ENCODE measurements at regions not wholly inside any gene's neighbourhood (a gene's known extent, or its start where the extent isn't known, plus 50 kb on each side); places are given as distances from the start of the nearest gene placed in this dataset.
"Not testable (repeated sequence)": the region's sequence is repeated elsewhere in the genome, so short reads cannot be mapped to it uniquely, and the experiment has no call there.

- H3K9me3 Mint-ChIP-seq; H3K27ac Mint-ChIP-seq; H3K27me3 Mint-ChIP-seq; DNase-seq; H3K36me3 ChIP-seq (ENCODE audit: control insufficient read depth in 2 of 3, insufficient read depth in 3 of 3, low read length in 3 of 3); ATAC-seq; H3K4me3 Mint-ChIP-seq; H3K4me3 ChIP-seq (ENCODE audit: low read length); CTCF ChIA-PET; POLR2A ChIA-PET; H3K27ac ChIP-seq (ENCODE audit: low read depth, low read length); H3K4me1 ChIP-seq (ENCODE audit: control insufficient read depth in 2 of 2, insufficient read depth in 2 of 2, low read length in 2 of 2); H3K4me1 Mint-ChIP-seq; H3K36me3 Mint-ChIP-seq; intact Hi-C loops (cut with micrococcal nuclease); H3K27me3 ChIP-seq (ENCODE audit: control insufficient read depth in 2 of 2, insufficient read depth in 2 of 2, low read length in 2 of 2); H3K9me3 ChIP-seq (ENCODE audit: control insufficient read depth in 2 of 3, low read length in 3 of 3): not testable (repeated sequence)
Observed at GRCh38 chr7:73216046-73216675, 92.5 kb downstream of the NSUN5 start.

- H3K9me3 ChIP-seq (ENCODE audit: control insufficient read depth in 2 of 3, low read length in 3 of 3); DNase-seq; H3K9me3 Mint-ChIP-seq; H3K27ac Mint-ChIP-seq; H3K4me1 ChIP-seq (ENCODE audit: control insufficient read depth in 2 of 2, insufficient read depth in 2 of 2, low read length in 2 of 2); H3K27ac ChIP-seq (ENCODE audit: low read depth, low read length); H3K36me3 Mint-ChIP-seq; H3K27me3 ChIP-seq (ENCODE audit: control insufficient read depth in 2 of 2, insufficient read depth in 2 of 2, low read length in 2 of 2); H3K4me1 Mint-ChIP-seq; H3K36me3 ChIP-seq (ENCODE audit: control insufficient read depth in 2 of 3, insufficient read depth in 3 of 3, low read length in 3 of 3); CTCF ChIA-PET; H3K27me3 Mint-ChIP-seq; POLR2A ChIA-PET; H3K4me3 ChIP-seq (ENCODE audit: low read length); intact Hi-C loops (cut with micrococcal nuclease); H3K4me3 Mint-ChIP-seq: not testable (repeated sequence)
- peak; percentile 57 for ATAC-seq
Observed at GRCh38 chr7:73215232-73215631, 93.4 kb downstream of the NSUN5 start.

DNA sequence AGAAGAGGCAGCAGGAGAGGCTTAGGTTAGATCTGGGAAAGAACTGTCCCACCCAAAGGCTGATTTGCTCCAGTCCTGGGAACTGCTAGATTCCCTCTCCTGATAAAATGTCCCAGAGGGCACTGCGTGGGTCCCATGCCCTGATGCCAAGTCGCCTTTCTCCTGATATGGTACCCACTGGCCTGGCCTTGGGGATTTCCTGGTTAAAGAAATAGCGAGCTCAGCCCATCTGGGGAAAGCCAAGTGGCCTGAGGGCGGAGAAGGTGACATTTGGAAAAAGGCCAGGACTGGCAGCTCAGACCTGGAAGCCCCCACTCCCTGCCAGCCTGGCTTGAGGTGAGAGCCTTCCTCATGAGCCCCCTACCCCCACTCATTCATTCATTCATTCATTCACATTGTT lies 94.2 kb downstream of the NSUN5 start:
- H3K9me3 Mint-ChIP-seq; H3K27ac ChIP-seq (ENCODE audit: low read depth, low read length); ATAC-seq; H3K4me3 ChIP-seq (ENCODE audit: low read length); H3K4me1 ChIP-seq (ENCODE audit: control insufficient read depth in 2 of 2, insufficient read depth in 2 of 2, low read length in 2 of 2); H3K27me3 ChIP-seq (ENCODE audit: control insufficient read depth in 2 of 2, insufficient read depth in 2 of 2, low read length in 2 of 2); H3K4me1 Mint-ChIP-seq; H3K36me3 Mint-ChIP-seq; POLR2A ChIA-PET; CTCF ChIA-PET; intact Hi-C loops (cut with micrococcal nuclease); H3K27me3 Mint-ChIP-seq; H3K9me3 ChIP-seq (ENCODE audit: control insufficient read depth in 2 of 3, low read length in 3 of 3); H3K27ac Mint-ChIP-seq; H3K4me3 Mint-ChIP-seq; H3K36me3 ChIP-seq (ENCODE audit: control insufficient read depth in 2 of 3, insufficient read depth in 3 of 3, low read length in 3 of 3): not testable (repeated sequence)
- peak in 1 of 9 donors; percentile 7 for DNase-seq

- POLR2A ChIA-PET; H3K4me1 ChIP-seq (ENCODE audit: control insufficient read depth in 2 of 2, insufficient read depth in 2 of 2, low read length in 2 of 2); CTCF ChIA-PET; H3K27ac Mint-ChIP-seq; H3K9me3 Mint-ChIP-seq; H3K27ac ChIP-seq (ENCODE audit: low read depth, low read length); H3K27me3 ChIP-seq (ENCODE audit: control insufficient read depth in 2 of 2, insufficient read depth in 2 of 2, low read length in 2 of 2); H3K4me3 ChIP-seq (ENCODE audit: low read length); H3K27me3 Mint-ChIP-seq; H3K36me3 ChIP-seq (ENCODE audit: control insufficient read depth in 2 of 3, insufficient read depth in 3 of 3, low read length in 3 of 3); ATAC-seq; H3K4me1 Mint-ChIP-seq; H3K36me3 Mint-ChIP-seq; H3K4me3 Mint-ChIP-seq; intact Hi-C loops (cut with micrococcal nuclease); H3K9me3 ChIP-seq (ENCODE audit: control insufficient read depth in 2 of 3, low read length in 3 of 3): not testable (repeated sequence)
- DNase-seq = peak in 1 of 9 donors; percentile 5
Observed at GRCh38 chr7:73213076-73213475, 95.5 kb downstream of the NSUN5 start.

DNA sequence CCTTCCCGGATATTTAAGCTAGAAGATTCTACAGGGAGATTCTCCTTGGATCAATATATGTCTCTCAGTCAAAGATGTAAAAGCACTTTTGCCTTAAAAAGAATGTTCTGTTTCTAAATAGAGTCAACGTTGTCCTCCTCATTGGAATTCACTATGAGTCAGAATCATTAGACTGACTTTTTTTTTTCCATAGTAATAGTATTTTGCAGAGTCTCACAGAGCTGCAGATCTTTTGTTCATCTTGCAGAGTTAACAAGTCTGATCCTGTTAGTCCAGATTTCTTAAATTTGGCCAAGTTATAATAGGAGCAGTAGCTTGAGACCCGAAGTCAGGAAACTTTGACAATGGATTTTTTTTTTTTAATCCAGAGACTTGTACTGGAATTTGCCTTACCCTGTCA lies 103.0 kb downstream of the NSUN5 start:
- H3K4me3 ChIP-seq (ENCODE audit: low read length); DNase-seq; H3K27ac Mint-ChIP-seq; H3K9me3 Mint-ChIP-seq; H3K9me3 ChIP-seq (ENCODE audit: control insufficient read depth in 2 of 3, low read length in 3 of 3); H3K36me3 ChIP-seq (ENCODE audit: control insufficient read depth in 2 of 3, insufficient read depth in 3 of 3, low read length in 3 of 3); H3K4me1 Mint-ChIP-seq; H3K27me3 Mint-ChIP-seq; H3K4me3 Mint-ChIP-seq; ATAC-seq; CTCF ChIA-PET; H3K36me3 Mint-ChIP-seq; H3K4me1 ChIP-seq (ENCODE audit: control insufficient read depth in 2 of 2, insufficient read depth in 2 of 2, low read length in 2 of 2); POLR2A ChIA-PET; H3K27me3 ChIP-seq (ENCODE audit: control insufficient read depth in 2 of 2, insufficient read depth in 2 of 2, low read length in 2 of 2); intact Hi-C loops (cut with micrococcal nuclease); H3K27ac ChIP-seq (ENCODE audit: low read depth, low read length): not testable (repeated sequence)

GRCh38 chr7:73204898-73205297 lies 103.7 kb downstream of the NSUN5 start:
- H3K27me3 Mint-ChIP-seq; H3K9me3 ChIP-seq (ENCODE audit: control insufficient read depth in 2 of 3, low read length in 3 of 3); DNase-seq; H3K4me1 ChIP-seq (ENCODE audit: control insufficient read depth in 2 of 2, insufficient read depth in 2 of 2, low read length in 2 of 2); H3K27ac ChIP-seq (ENCODE audit: low read depth, low read length); H3K36me3 ChIP-seq (ENCODE audit: control insufficient read depth in 2 of 3, insufficient read depth in 3 of 3, low read length in 3 of 3); CTCF ChIA-PET; H3K9me3 Mint-ChIP-seq; intact Hi-C loops (cut with micrococcal nuclease); ATAC-seq; H3K27me3 ChIP-seq (ENCODE audit: control insufficient read depth in 2 of 2, insufficient read depth in 2 of 2, low read length in 2 of 2); H3K36me3 Mint-ChIP-seq; POLR2A ChIA-PET; H3K4me3 ChIP-seq (ENCODE audit: low read length); H3K4me3 Mint-ChIP-seq; H3K4me1 Mint-ChIP-seq: not testable (repeated sequence)
- H3K27ac Mint-ChIP-seq = peak overlapping the region in 1 of 9 donors; percentile 42

DNA sequence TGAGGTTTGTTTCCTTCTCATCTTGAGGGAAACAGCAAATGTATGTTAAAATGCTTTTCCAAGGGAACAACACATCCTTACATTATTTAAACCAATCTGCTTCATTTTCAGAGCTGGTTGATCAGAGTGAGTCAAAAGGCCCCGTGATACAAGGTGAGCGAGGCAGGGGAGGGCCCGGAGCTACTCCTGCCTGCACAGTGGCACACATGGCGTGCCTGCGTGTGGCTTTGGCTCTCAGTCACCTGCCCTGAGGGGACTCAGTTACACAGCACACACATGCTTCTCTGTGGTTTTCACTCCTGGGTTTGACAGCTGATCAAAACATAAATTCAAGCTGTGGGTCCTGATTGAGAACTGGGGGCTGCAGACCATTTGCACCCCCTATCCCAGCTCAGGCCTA lies 105.3 kb downstream of the NSUN5 start:
- H3K4me1 ChIP-seq (ENCODE audit: control insufficient read depth in 2 of 2, insufficient read depth in 2 of 2, low read length in 2 of 2); H3K4me3 ChIP-seq (ENCODE audit: low read length); H3K36me3 Mint-ChIP-seq; intact Hi-C loops (cut with micrococcal nuclease); ATAC-seq; H3K4me3 Mint-ChIP-seq; H3K27ac ChIP-seq (ENCODE audit: low read depth, low read length); H3K9me3 Mint-ChIP-seq; DNase-seq; H3K9me3 ChIP-seq (ENCODE audit: control insufficient read depth in 2 of 3, low read length in 3 of 3); H3K27ac Mint-ChIP-seq; H3K27me3 Mint-ChIP-seq; H3K4me1 Mint-ChIP-seq; CTCF ChIA-PET; POLR2A ChIA-PET; H3K36me3 ChIP-seq (ENCODE audit: control insufficient read depth in 2 of 3, insufficient read depth in 3 of 3, low read length in 3 of 3); H3K27me3 ChIP-seq (ENCODE audit: control insufficient read depth in 2 of 2, insufficient read depth in 2 of 2, low read length in 2 of 2): not testable (repeated sequence)

Measured in naive thymus-derived CD4-positive, alpha-beta T cell (primary cell).